ENCODE measurements at regions not wholly inside any gene's neighbourhood (a gene's known extent, or its start where the extent isn't known, plus 50 kb on each side); places are given as distances from the start of the nearest gene placed in this dataset.

- TF ChIP-seq CTCF (IDR thresholded peaks at IDR 0.05) = no peak
- no peak for TF ChIP-seq POLR2A (IDR thresholded peaks at IDR 0.05)
- DNase-seq (no peak), ATAC-seq (no peak)
- no peaks in the 10 kb centered on the region for H3K27me3 ChIP-seq
- H3K27ac ChIP-seq = no peak overlapping the region
- no peaks in the 10 kb centered on the region for H3K36me3 ChIP-seq
- H3K9me3 ChIP-seq = no peaks in the 10 kb centered on the region
- WGBS (ENCODE audit: insufficient coverage, low coverage, low lambda C conversion rate, missing lambda C conversion rate) = 36% methylated on average over 4 of the region's 4 CpGs
- H3K4me1 ChIP-seq = no peaks in the 10 kb centered on the region
- H3K4me3 ChIP-seq = no peak overlapping the region
- intact Hi-C loops (cut with DNase I) = no loop called here
These were observed 792.8 kb upstream of the NUDT12 start for GRCh38 chr5:104355350-104355749.

- Histone ChIP-seq H3K27ac (no peak overlapping the region), H3K4me3 (no peak overlapping the region), H3K36me3 (no peaks in the 10 kb centered on the region), H3K4me1 (no peaks in the 10 kb centered on the region), H3K9me3 (no peaks in the 10 kb centered on the region), H3K27me3 (no peaks in the 10 kb centered on the region)
- ATAC-seq = no peak
- WGBS (ENCODE audit: insufficient coverage, low coverage, low lambda C conversion rate, missing lambda C conversion rate) = 45% methylated on average over 4 of the region's 4 CpGs
- DNase-seq = no peak
- TF ChIP-seq CTCF (IDR thresholded peaks at IDR 0.05) (no peak), POLR2A (IDR thresholded peaks at IDR 0.05) (no peak)
- intact Hi-C loops (cut with DNase I) = no loop called here
These were observed 790.8 kb upstream of the NUDT12 start for GRCh38 chr5:104353371-104353770.

- intact Hi-C loops (cut with DNase I) = no loop called here
- TF ChIP-seq POLR2A (IDR thresholded peaks at IDR 0.05) (no peak), CTCF (IDR thresholded peaks at IDR 0.05) (no peak)
- H3K36me3 ChIP-seq = no peaks in the 10 kb centered on the region
- DNase-seq = no peak
- no peak overlapping the region for H3K4me3 ChIP-seq
- 63% methylated on average over 1 of the region's 1 CpG for WGBS (ENCODE audit: insufficient coverage, low coverage, low lambda C conversion rate, missing lambda C conversion rate)
- H3K27ac ChIP-seq = no peak overlapping the region
- no peak for ATAC-seq
- no peaks in the 10 kb centered on the region for H3K4me1 ChIP-seq
- H3K27me3 ChIP-seq = no peaks in the 10 kb centered on the region
- H3K9me3 ChIP-seq = no peaks in the 10 kb centered on the region
These were observed 790.4 kb upstream of the NUDT12 start for GRCh38 chr5:104352954-104353353.

GRCh38 chr5:104347119-104347708 is 784.6 kb upstream of the NUDT12 start:
- TF ChIP-seq POLR2A (IDR thresholded peaks at IDR 0.05) (no peak), CTCF (IDR thresholded peaks at IDR 0.05) (peak in 1 of 4 donors; percentile 12)
- intact Hi-C loops (cut with DNase I) = no loop called here
- ATAC-seq = no peak
- no peak for DNase-seq
- H3K27ac ChIP-seq = no peak overlapping the region
- no peaks in the 10 kb centered on the region for H3K36me3 ChIP-seq
- H3K4me1 ChIP-seq = no peaks in the 10 kb centered on the region
- no peaks in the 10 kb centered on the region for H3K9me3 ChIP-seq
- WGBS (ENCODE audit: insufficient coverage, low coverage, low lambda C conversion rate, missing lambda C conversion rate) = 20% methylated on average over 1 of the region's 1 CpG
- H3K27me3 ChIP-seq = no peaks in the 10 kb centered on the region
- no peak overlapping the region for H3K4me3 ChIP-seq

All from right lobe of liver (tissue), 6 donors.